ENCODE measurements at regions not wholly inside any gene's neighbourhood (a gene's known extent, or its start where the extent isn't known, plus 50 kb on each side); places are given as distances from the start of the nearest gene placed in this dataset.

GRCh38 chr1:195591917-195592672 lies 1016.1 kb downstream of the KCNT2 start:
- CTCF ChIA-PET, result interaction anchor here (0.6 kb wide), 1 partner anchor 8 kb away, joined by 3 read pairs; no protein-coding TSS in a partner anchor

DNA sequence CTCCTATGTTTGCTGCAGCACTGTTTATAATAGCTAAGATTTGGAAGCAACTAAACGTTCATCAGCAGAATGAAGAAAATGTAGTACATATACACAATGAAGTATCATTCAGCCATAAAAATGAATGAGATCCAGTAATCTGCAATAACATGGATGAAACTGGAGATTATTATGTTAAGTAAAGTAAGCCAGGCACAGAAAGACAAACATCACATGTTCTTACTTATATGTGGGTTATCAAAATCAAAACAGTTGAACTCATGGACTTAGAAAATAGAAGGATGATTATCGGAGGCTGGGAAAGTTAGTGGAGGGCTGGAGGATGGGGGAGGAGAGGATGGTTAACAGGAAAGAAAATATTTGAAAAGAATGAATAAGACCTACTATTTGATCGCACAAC lies 1017.6 kb downstream of the KCNT2 start:
- intact Hi-C loops (cut with micrococcal nuclease), result no loop called here
- H3K27me3 Mint-ChIP-seq, result no peaks in the 10 kb centered on the region
- TF ChIP-seq CTCF (IDR thresholded peaks at IDR 0.05), result no peak
- no peaks in the 10 kb centered on the region for H3K36me3 Mint-ChIP-seq (ENCODE audit: low read depth)
- H3K4me1 Mint-ChIP-seq (ENCODE audit: low read depth), result no peaks in the 10 kb centered on the region
- DNase-seq (no peak), ATAC-seq (no peak)
- ChIA-PET POLR2A (no interaction called here), CTCF (no interaction called here)
- H3K4me3 Mint-ChIP-seq, result no peak overlapping the region
- H3K27ac Mint-ChIP-seq, result no peak overlapping the region
- H3K9me3 Mint-ChIP-seq, result no peaks in the 10 kb centered on the region

More at GRCh38 chr1:195591917-195592672, 1016.1 kb downstream of the KCNT2 start:
- Mint-ChIP-seq H3K9me3 (no peaks in the 10 kb centered on the region), H3K4me1 (ENCODE audit: low read depth) (no peaks in the 10 kb centered on the region), H3K36me3 (ENCODE audit: low read depth) (no peaks in the 10 kb centered on the region), H3K27ac (no peak overlapping the region), H3K27me3 (no peaks in the 10 kb centered on the region), H3K4me3 (no peak overlapping the region)
- TF ChIP-seq CTCF (IDR thresholded peaks at IDR 0.05), result no peak
- no peak for ATAC-seq
- no peak for DNase-seq
- intact Hi-C loops (cut with micrococcal nuclease), result no loop called here
- POLR2A ChIA-PET, result no interaction called here

DNA sequence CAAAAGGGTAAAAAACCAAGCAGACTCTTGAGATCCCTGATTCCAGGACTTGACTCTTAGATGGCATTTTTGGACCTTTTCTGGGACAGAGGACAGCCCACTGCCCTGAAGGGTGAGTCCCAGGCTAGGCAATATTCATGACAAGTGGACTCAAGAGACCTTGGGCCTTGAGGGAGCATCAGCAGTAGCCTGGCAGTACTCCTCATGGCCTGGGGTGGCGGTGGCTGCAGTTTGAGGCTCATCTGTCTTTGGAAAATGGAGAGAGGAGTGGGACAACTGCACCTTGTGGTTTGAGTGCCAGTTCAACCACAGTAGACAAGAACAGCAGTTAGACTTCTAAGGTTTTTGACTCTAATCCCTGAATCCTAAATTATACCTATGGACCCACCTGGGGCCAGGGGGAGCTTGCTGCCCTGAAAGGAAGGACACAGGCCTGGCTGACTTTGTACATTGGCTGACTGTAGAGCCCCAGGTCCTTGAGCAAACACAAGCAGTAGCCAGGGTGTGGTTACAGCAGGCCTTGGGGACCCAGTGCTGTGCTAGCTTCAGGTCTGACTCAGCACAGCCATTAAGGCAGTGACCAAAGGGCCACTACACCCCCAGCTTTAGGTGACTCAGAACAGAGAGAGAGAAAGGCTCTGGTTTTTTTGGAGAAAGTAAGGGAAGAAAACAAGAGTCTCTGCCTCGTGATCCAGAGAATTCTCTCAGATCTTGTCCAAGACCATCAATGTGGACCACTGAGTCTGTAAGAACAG lies 1023.2 kb downstream of the KCNT2 start:
- Mint-ChIP-seq H3K36me3 (ENCODE audit: low read depth) (no peaks in the 10 kb centered on the region), H3K9me3 (peaks cover 1% of the 10 kb centered on the region), H3K4me1 (ENCODE audit: low read depth) (no peaks in the 10 kb centered on the region), H3K27ac (no peak overlapping the region), H3K4me3 (no peak overlapping the region), H3K27me3 (no peaks in the 10 kb centered on the region)
- no peak for DNase-seq
- ATAC-seq, result no peak
- no peak for TF ChIP-seq CTCF (IDR thresholded peaks at IDR 0.05)
- ChIA-PET POLR2A (no interaction called here), CTCF (no interaction called here)
- intact Hi-C loops (cut with micrococcal nuclease), result no loop called here

DNA sequence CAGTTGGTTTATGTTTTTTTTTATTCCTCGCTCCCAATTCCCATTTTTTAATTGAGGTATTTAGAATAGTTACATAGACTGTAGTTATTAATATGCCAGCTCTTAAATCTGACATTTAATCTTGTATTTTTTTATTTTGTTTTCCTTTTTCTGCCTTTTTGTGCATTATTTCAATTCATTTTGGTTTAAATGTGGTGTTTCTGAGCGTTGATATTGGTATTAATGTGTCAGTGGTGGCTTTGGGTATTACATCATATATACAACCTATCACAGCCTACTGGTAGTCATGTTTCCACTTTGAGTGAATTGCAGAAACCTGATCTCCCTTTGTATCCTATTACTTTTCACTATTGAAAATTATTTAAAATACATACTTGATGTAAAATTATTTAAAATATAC lies 1027.3 kb downstream of the KCNT2 start:
- DNase-seq (no peak), ATAC-seq (no peak)
- ChIA-PET POLR2A (no interaction called here), CTCF (no interaction called here)
- Mint-ChIP-seq H3K27ac (no peak overlapping the region), H3K9me3 (peaks cover 1% of the 10 kb centered on the region), H3K4me3 (no peak overlapping the region), H3K4me1 (ENCODE audit: low read depth) (no peaks in the 10 kb centered on the region), H3K36me3 (ENCODE audit: low read depth) (no peaks in the 10 kb centered on the region), H3K27me3 (no peaks in the 10 kb centered on the region)
- intact Hi-C loops (cut with micrococcal nuclease), result no loop called here
- no peak for TF ChIP-seq CTCF (IDR thresholded peaks at IDR 0.05)

DNA sequence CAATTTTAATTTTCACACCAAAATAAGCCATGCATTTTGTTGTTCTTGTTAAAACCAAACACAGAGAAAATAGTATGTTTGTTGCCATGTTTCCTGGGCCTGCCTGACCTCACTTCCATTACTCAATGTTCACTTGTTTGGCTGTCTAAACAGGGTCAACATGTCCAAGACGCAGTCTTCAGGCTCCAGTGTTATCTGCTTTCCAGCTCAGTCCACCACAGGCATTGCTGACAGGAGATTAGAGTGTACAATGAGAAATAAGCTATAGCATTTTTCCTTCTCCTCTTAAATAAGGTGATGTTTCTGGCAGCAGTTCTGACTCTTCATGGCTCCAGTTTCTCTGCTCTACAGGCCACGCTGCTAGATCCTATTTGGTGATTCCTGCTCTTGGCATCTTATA lies 1030.5 kb downstream of the KCNT2 start:
- Mint-ChIP-seq H3K36me3 (ENCODE audit: low read depth) (no peaks in the 10 kb centered on the region), H3K27me3 (no peaks in the 10 kb centered on the region), H3K4me1 (ENCODE audit: low read depth) (no peaks in the 10 kb centered on the region), H3K27ac (no peak overlapping the region), H3K4me3 (no peak overlapping the region), H3K9me3 (peaks cover 1% of the 10 kb centered on the region)
- DNase-seq (no peak), ATAC-seq (no peak)
- CTCF ChIA-PET, result no interaction called here
- intact Hi-C loops (cut with micrococcal nuclease), result no loop called here
- TF ChIP-seq CTCF (IDR thresholded peaks at IDR 0.05), result no peak
- POLR2A ChIA-PET, result no interaction called here
